Tibial nerve (tissue), 4 donors: ENCODE measurements at regions not wholly inside any gene's neighbourhood (a gene's known extent, or its start where the extent isn't known, plus 50 kb on each side); places are given as distances from the start of the nearest gene placed in this dataset.

ENCODE experiments used
- EP300 ChIP-seq, 2 donors: sonication (generic); formaldehyde crosslinking; IDR thresholded peaks; one replicate each; pipeline ENCODE4 v1.6.1; 2017; ENCODE audit warnings: antibody characterized with exemption in 2 of 2, mild to moderate bottlenecking in 1 of 2
- POLR2A ChIP-seq, 2 donors: fragments of 450-650 bp; IDR thresholded peaks; one replicate each; pipeline ENCODE4 v1.6.1; 2017; ENCODE audit warnings: antibody characterized with exemption in 2 of 2, mild to moderate bottlenecking in 2 of 2, moderate library complexity in 2 of 2
- TF ChIP-seq, protein P1 (sequence below), 5 experiments: fragments of 200-600 bp in 3 of 5; fragments of 450-650 bp in 2 of 5; sonication (generic) in 3 of 5; IDR thresholded peaks; one replicate each; pipeline ENCODE4 v1.5.1; 2016 to 2019; ENCODE audit warnings: antibody characterized with exemption in 5 of 5, mild to moderate bottlenecking in 3 of 5, moderate library complexity in 2 of 5

DNA sequence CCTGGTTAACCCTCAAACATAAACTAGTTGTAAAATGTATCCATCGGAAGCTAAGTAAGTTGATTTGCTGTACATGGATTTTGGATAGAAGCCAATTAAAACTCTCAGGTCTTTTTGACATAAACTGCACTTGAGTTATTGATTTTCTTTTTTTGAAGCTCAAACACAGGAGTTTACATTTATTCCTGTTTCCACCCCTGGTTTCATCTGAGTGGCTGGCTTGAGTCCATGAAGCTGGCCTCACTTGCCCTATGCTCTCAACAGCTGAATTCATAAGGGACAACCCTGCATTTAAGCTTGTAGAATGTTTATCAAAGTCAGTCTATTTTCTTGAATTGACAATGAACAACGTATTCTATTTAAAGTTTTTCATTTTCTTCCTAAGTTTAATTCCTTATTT is 58.1 kb upstream of the PLEKHG1 start:
- no peak for TF ChIP-seq POLR2A (IDR thresholded peaks at IDR 0.05)
- TF ChIP-seq, protein P1, sequence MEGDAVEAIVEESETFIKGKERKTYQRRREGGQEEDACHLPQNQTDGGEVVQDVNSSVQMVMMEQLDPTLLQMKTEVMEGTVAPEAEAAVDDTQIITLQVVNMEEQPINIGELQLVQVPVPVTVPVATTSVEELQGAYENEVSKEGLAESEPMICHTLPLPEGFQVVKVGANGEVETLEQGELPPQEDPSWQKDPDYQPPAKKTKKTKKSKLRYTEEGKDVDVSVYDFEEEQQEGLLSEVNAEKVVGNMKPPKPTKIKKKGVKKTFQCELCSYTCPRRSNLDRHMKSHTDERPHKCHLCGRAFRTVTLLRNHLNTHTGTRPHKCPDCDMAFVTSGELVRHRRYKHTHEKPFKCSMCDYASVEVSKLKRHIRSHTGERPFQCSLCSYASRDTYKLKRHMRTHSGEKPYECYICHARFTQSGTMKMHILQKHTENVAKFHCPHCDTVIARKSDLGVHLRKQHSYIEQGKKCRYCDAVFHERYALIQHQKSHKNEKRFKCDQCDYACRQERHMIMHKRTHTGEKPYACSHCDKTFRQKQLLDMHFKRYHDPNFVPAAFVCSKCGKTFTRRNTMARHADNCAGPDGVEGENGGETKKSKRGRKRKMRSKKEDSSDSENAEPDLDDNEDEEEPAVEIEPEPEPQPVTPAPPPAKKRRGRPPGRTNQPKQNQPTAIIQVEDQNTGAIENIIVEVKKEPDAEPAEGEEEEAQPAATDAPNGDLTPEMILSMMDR (IDR thresholded peaks at IDR 0.05), result no peak
- TF ChIP-seq EP300 (IDR thresholded peaks at IDR 0.05), result no peak
